T47D (cell line): ENCODE measurements at regions not wholly inside any gene's neighbourhood (a gene's known extent, or its start where the extent isn't known, plus 50 kb on each side); places are given as distances from the start of the nearest gene placed in this dataset.

Source experiments
- DNase-seq, 2 experiments: peaks; one replicate each; pipeline versions ENCODE4 v3.0.0 to v3.0.0-alpha.2; 2011 to 2012; ENCODE audit warnings: low read depth in 1 of 2, low spot score in 1 of 2
- JUND ChIP-seq: IDR thresholded peaks from 2 replicates; pipeline ENCODE4 v1.6.1; 2012; ENCODE audit warnings: low read depth
- in situ Hi-C: cut with HindIII; loops from 2 replicates; pipeline ENCODE4 v1.10.0; 2016; ENCODE audit warnings: low sequenced_read_pairs, low pct_unique_long_range_greater_than_20kb

DNA sequence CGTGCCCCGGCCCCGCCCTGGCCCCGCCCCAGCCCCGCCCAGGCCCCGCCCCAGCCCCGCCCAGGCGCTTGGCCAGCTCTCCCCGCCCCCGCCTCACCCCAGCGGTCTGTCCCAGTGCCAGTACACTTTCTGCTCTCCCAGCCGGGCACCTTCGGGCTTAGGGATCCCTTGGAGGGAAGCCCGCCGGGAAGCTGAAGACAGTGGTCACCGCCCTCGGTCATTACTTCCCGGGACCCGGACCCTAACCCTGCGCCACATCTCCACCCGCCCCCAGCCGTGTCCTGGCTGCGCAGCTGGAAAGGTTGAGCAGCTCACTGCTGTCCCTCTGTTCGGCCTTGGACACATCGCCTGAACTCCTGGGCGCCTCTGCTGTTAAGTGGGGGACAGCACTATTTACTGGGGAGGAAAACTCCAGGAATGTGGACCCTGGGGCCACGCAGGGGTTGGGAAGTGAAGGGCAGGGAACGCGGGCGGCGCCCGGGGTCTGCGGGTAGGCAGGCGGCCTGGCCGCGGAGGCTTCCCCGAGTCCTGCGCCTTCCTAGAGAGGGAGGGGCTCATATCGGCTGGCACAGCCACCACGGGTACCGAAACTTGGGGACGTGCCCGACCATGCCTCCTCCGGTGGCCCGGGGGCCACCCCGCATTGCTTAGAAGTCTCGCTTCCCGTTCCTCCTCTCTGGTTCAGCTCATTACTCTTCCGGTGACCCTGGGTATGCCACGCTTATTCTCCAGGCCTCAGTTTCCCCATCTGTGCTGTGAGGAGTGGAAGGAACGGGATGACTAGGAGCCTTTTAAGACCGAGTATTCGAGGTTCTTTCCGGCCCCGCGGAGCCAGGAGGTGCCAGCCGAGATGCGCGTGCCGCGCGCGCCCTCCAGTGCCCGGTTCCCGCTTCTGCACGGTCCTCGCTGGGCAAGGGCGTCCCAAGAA lies 121.0 kb downstream of the GYPC start:
- TF ChIP-seq JUND, result no peak
- in situ Hi-C loops, result no loop called here
- DNase-seq, result peak; percentile 67 to 71

DNA sequence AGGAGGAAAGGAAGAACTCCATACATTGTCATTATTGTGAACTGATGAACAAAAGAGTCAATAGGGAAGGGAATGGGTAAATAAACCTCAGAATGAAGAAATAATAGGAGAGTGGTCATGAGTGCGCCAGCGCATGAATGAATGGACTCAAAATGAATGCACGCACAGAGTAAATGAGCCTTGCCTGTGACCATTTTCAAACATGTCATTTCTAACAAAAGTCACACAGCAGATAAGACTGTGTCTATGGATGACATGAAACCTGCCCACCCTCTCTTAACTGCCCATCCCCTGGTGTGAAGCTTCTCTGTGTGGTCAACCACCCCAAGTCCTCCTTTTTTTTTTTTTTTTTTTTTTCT lies 121.1 kb upstream of the TEX51 start:
- TF ChIP-seq JUND, result no peak
- in situ Hi-C loops, result no loop called here
- no peak for DNase-seq

DNA sequence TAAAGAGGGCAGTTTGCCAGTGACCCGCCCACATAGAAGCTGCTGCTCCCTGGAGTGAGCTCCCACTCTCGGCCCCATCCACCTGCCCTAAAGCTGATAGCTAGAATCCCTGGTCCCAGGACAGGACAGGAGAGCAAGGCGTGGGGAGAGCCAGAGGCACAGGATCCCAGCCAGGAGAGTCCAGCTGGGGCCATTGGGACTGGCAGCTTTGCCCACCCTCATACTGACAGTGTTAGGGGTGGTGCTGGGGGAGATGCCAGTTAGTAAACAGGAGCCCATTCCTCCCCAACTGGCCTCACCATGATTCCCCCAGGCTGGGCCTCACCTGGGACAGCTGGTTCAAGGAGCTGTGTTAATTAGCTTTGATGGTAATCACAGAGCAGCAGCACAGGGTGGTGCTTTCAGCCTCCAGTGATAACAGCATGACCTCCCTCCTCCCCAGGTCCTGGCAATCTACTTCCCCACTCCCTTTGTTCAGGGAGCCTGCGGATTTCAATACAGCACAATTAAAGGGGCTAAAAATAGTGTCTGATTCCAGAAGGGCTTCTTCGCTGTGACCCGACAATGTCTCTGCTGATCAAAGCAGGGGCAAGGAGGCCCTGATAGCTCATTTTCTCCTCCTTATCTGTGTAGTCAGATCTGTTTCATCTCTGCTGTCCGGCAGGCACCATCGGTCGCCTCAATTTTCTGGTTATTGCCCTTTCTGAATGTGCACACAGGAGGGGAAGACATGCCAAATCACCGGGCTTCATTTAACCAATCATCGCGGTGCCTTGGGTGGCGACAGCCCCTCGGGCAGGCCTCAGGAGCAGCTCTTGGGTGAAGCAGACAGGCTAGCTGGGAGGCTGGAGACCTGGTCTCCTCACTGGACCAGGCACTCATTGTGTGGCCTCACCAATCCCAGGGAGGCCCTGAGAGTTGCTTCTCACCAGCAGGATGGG lies 119.9 kb upstream of the TEX51 start:
- TF ChIP-seq JUND, result no peak
- no peak for DNase-seq
- in situ Hi-C loops, result no loop called here

DNA sequence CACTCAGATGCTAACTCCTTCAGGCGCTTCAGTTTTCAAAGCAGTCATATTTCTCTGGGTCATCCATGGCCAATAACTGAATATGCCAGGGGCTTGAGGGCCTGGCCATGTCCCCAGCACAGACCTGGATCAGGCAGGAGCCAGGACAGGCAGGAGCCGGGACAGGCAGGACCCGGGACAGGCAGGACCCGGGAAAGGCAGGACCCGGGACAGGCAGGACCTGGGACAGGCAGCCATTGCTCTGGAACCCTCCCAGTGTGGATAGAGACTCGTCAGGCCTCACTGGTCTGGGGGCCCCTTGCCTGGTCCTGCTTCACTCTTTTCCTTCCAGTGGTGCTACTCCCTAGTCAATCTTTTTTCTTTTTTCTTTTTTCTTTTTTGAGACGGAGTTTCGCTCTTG lies 117.5 kb upstream of the TEX51 start:
- in situ Hi-C loops, result no loop called here
- no peak for DNase-seq
- no peak for TF ChIP-seq JUND

DNA sequence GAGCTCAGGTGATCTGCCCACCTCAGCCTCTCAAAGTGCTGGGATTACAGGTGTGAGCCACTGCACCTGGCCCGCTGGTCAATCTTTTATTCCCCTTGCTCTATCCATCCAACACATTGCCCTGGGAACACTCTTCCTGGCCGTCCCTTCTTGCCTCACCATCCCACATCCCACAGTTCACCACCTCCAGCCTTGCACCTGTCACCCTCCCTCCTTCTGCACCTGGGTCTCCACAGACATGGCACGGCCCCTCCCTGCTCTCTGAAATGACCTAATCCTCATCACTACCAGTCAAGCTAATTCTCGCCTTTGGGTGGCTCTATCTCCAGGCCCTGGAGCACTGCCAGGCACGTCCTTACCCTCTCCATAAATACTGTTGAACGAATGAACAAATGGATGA lies 116.9 kb upstream of the TEX51 start:
- no peak for TF ChIP-seq JUND
- no peak for DNase-seq
- in situ Hi-C loops, result no loop called here

DNA sequence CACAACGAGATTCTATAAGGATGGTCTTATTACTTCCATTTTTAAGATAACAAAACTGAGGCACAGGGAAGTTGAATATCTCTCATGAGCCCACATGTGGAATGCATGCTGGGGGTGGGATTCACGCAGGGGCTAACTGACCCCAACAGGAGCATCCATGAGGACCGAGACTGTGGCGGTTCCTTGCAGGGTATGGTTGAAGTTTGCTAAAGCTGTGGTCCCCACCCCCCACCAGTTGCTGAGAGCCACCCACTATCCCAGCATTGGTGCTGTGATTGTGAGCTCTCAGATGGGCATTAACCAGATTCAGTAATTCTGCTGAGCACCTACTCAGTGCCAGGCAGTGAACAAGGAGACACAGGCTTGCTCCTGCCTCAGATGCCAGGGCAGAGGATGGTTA lies 116.0 kb upstream of the TEX51 start:
- TF ChIP-seq JUND, result no peak
- DNase-seq, result no peak
- in situ Hi-C loops, result no loop called here

DNA sequence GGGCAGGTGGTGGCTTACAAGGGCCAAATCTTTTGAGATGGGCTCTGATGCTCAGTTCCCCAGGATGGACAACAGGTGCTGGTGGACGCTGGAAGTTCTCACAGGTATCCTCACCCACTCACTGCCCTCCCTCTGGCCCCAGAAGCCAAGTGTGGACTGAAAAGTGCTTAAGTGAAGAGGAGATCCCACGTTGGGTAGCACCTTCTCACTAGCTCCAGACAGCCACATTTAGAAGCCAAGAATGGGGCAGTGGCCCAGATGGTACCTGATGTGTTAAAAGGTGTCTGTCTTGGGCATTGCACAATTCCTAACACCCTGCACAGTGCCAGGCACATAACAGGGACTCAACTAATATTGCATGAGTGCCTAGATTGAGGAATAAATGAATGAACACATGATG lies 115.3 kb upstream of the TEX51 start:
- TF ChIP-seq JUND, result no peak

DNA sequence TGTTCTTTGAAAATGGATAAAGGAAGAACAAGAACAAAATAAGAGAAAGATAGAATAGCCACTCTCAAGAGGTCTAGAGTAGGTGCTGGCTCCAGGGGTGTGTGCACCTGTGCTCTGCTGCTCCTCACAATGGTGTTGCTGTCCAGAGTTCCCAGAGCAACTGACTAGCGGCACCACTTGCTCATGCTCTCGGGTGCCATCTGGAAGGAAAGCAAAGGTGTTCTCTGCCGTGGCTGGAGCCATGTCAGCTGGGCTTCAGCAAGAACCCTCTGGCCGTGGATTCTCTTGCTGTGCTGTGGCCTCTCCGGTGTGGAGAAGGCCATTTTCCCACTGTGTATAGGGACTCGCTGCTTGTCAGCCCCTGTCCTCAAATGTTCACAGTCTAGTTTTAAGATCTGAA lies 114.6 kb upstream of the TEX51 start:
- peak in 1 of 2 experiments; percentile 40 for DNase-seq
- in situ Hi-C loops, result no loop called here
- TF ChIP-seq JUND, result no peak

More for the DNA sequence above, 115.3 kb upstream of the TEX51 start:
- DNase-seq, result no peak
- in situ Hi-C loops, result no loop called here

DNA sequence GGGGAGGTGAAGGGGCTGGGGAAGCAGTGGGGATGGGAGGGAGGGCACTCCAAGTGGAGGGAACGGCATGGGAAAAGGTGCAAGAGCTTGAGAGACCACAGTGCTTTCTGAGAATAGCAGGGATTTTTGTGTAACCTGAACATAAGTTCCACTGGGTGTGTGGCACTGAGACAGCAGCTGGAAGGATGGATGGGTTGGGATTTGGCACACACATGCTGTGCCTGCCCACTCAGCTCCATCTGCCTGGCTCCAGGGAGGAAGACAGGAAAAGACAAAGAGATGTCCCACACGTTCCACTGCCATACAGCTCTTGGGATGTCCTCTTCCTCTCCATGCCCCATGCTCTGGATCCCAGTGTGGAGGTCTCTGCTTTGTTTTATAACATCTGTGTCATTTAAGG lies 114.1 kb upstream of the TEX51 start:
- in situ Hi-C loops, result no loop called here
- TF ChIP-seq JUND, result no peak

DNA sequence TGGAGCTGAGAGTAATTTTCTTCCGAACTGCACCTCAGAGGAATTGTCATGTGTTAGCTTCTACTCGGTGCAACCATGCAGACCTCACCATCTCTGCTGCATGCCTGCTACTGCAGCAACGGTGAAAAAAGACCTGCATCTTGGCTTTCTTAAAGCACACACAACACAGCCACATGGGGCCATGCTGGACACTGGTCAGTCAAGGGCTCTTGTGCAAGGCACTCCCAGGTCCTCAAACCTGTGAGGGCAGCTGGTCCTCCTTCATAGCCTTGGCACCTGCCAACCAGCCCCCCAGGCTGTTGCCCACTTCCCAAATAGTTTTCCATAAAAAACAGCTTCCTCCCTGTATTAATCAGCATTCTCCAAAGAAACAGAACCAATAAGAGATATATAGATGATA lies 113.5 kb upstream of the TEX51 start:
- no peak for DNase-seq
- no peak for TF ChIP-seq JUND
- in situ Hi-C loops, result no loop called here

More for the DNA sequence above, 114.1 kb upstream of the TEX51 start:
- DNase-seq, result no peak

DNA sequence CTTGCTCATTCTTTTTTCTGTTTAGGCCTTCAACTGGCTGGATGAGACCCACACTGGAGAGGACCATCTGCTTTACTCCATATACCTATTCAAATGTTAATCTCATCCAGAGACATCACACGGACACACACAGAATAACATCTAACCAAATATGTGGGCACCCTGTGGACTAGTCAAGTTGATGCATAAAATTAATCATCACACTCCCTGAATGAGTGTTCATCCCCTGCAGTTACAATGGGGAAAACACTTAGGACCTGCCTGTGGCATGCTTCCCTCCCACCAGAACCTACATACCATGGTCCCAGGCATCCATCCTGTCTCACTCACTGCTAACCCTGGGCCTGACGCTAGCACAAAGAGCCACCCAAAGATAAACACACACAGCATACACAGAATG lies 112.8 kb upstream of the TEX51 start:
- in situ Hi-C loops, result no loop called here
- no peak for DNase-seq
- no peak for TF ChIP-seq JUND

DNA sequence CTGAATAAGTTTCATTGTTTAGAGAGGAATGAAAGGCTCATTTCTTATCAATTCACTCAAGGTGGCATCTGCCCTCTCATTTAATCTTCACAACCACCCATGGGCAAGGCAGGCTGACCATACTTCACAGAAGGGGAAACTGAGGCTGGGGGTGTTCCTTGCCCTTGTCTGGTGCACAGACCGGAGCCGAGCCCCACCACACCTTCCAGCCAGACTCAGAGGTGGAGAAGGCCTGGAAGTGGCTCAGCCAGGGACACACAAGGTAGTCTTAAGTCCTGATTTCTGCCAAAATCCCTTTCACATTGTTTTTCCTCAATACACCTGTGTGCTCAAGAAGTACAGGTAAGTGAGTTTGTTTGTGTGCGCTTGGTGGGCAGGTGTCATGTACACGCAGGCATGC lies 111.9 kb upstream of the TEX51 start:
- no peak for DNase-seq
- in situ Hi-C loops, result no loop called here

DNA sequence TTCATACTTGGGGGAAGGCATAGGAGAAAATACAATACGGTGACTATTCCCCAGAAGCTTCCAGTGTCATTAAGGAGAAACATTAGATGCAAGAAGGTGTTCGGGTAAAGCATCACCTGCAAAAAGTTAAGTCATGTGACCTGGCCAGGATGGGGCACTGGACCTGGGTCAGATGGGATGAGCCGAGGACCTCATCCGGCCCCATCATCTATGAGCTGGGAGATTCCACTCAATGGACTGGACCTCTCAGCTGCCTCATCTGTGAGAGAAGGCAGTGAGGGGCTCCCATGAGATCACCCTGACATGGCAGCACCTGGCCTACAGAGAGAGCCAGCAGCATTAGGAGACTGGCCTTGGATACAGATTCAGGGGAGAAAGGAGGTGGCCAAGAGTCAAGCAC lies 111.4 kb upstream of the TEX51 start:
- DNase-seq, result no peak
- in situ Hi-C loops, result no loop called here
- TF ChIP-seq JUND, result no peak

More for the DNA sequence above, 111.9 kb upstream of the TEX51 start:
- no peak for TF ChIP-seq JUND
